ENCODE measurements at regions not wholly inside any gene's neighbourhood (a gene's known extent, or its start where the extent isn't known, plus 50 kb on each side); places are given as distances from the start of the nearest gene placed in this dataset.

- no peak for FAIRE-seq
- POLR2A ChIA-PET = no interaction called here
Measured at GRCh38 chr12:33536431-33536830, 96.8 kb upstream of the SYT10 start.

DNA sequence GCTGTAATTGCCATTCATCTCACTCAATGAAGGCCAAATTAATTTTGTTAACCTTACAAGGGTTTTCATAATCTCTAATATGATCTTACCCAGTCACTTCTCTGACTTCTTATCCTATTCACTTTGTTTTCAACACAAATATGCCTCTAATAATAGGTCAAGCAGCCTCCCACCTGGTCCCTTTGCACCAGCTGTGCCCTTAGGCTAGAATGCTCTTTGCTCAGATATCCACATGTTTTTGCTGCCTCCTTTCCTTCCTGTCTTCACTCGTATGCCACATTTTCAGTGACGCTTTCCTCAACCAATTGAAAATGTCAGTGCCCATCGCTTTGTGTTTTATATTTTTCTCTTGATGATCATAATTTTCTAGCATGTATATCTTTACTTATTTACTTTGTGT is 106.4 kb upstream of the SYT10 start:
- CTCF ChIA-PET (ENCODE audit: low intra/inter-chr PET ratio, low total read pairs) = no interaction called here

More at GRCh38 chr12:33536431-33536830, 96.8 kb upstream of the SYT10 start:
- WGBS (ENCODE audit: low lambda C conversion rate) = 0% methylated on average over 1 of the region's 1 CpG
- no peaks in the 10 kb centered on the region for H3K9me3 ChIP-seq (ENCODE audit: low read length)
- CTCF ChIA-PET (ENCODE audit: low intra/inter-chr PET ratio, low total read pairs) = no interaction called here
- no peak for TF ChIP-seq IKZF1 (IDR thresholded peaks at IDR 0.05)
- TF ChIP-seq ZNF136 (CRISPR knock-in tag; IDR thresholded peaks at IDR 0.05; ENCODE audit: low read depth) = no peak
- H3K27ac ChIP-seq (ENCODE audit: extremely low read length, insufficient read depth, low read length) = no peak overlapping the region
- H3K27me3 ChIP-seq (ENCODE audit: control insufficient read depth in 1 of 2, insufficient read depth in 2 of 2, low read length in 2 of 2) = no peaks in the 10 kb centered on the region; a peak in 1 of 5 replicates
- H4K20me1 ChIP-seq (ENCODE audit: insufficient read depth, low read length) = no peaks in the 10 kb centered on the region
- H2AFZ ChIP-seq (ENCODE audit: low read length) = no peak overlapping the region
- no peaks in the 10 kb centered on the region for H3K36me3 ChIP-seq (replicated peaks in 1 of 2; ENCODE audit: control insufficient read depth in 1 of 2, insufficient read depth in 2 of 2, low read length in 2 of 2)
- intact Hi-C loops (cut with micrococcal nuclease; ENCODE audit: unreplicated experiment) = no loop called here
- no peaks in the 10 kb centered on the region for H3K4me1 ChIP-seq (ENCODE audit: insufficient read depth, low read length)
- in situ Hi-C loops (cut with HindIII; ENCODE audit: extremely low pct_ligation_motif_present, low pct_unique_long_range_greater_than_20kb) = no loop called here
- no peak overlapping the region for H3K9ac ChIP-seq (ENCODE audit: insufficient read depth, low read depth, low read length)
- no peak for ATAC-seq
- no peak overlapping the region for H3K4me3 ChIP-seq (replicated peaks in 1 of 3; ENCODE audit: insufficient read depth in 1 of 3, low read depth in 2 of 3, low read length in 3 of 3)
- no TSS peak for BruUV-seq (replicated peaks)
- no peaks in the 10 kb centered on the region for H3K79me2 ChIP-seq (ENCODE audit: insufficient read depth, low read length)
- DNase-seq (ENCODE audit: low spot score) = no peak
- no peak overlapping the region for H3K4me2 ChIP-seq (ENCODE audit: low read depth, low read length)

More for the DNA sequence above, 106.4 kb upstream of the SYT10 start:
- Histone ChIP-seq H3K27me3 (ENCODE audit: control insufficient read depth in 1 of 2, insufficient read depth in 2 of 2, low read length in 2 of 2) (no peaks in the 10 kb centered on the region; a peak in 1 of 5 replicates), H3K4me1 (ENCODE audit: insufficient read depth, low read length) (no peaks in the 10 kb centered on the region), H2AFZ (ENCODE audit: low read length) (no peak overlapping the region), H3K4me3 (replicated peaks in 1 of 3; ENCODE audit: insufficient read depth in 1 of 3, low read depth in 2 of 3, low read length in 3 of 3) (no peak overlapping the region), H3K9me3 (ENCODE audit: low read length) (peaks cover 10% of the 10 kb centered on the region), H4K20me1 (ENCODE audit: insufficient read depth, low read length) (no peaks in the 10 kb centered on the region), H3K79me2 (ENCODE audit: insufficient read depth, low read length) (no peaks in the 10 kb centered on the region), H3K27ac (ENCODE audit: extremely low read length, insufficient read depth, low read length) (no peak overlapping the region), H3K9ac (ENCODE audit: insufficient read depth, low read depth, low read length) (no peak overlapping the region), H3K36me3 (replicated peaks in 1 of 2; ENCODE audit: control insufficient read depth in 1 of 2, insufficient read depth in 2 of 2, low read length in 2 of 2) (no peaks in the 10 kb centered on the region), H3K4me2 (ENCODE audit: low read depth, low read length) (no peak overlapping the region)
- FAIRE-seq (no peak), ATAC-seq (no peak), DNase-seq (ENCODE audit: low spot score) (no peak)
- TF ChIP-seq ZNF33A (CRISPR knock-in tag; IDR thresholded peaks at IDR 0.05; ENCODE audit: borderline replicate concordance) = no peak
- no peak for TF ChIP-seq FOXC1 (CRISPR knock-in tag; IDR thresholded peaks at IDR 0.05; ENCODE audit: borderline replicate concordance)
- no peak for TF ChIP-seq ZSCAN25 (CRISPR knock-in tag; IDR thresholded peaks at IDR 0.05)
- TF ChIP-seq SP4 (CRISPR knock-in tag; IDR thresholded peaks at IDR 0.05) = no peak
- TF ChIP-seq TRIM22 (IDR thresholded peaks at IDR 0.05) = no peak
- in situ Hi-C loops (cut with HindIII; ENCODE audit: extremely low pct_ligation_motif_present, low pct_unique_long_range_greater_than_20kb) (no loop called here), intact Hi-C loops (cut with micrococcal nuclease; ENCODE audit: unreplicated experiment) (no loop called here)
- POLR2A ChIA-PET = no interaction called here
- no TSS peak for BruUV-seq (replicated peaks)
- WGBS (ENCODE audit: low lambda C conversion rate) = 20% methylated on average over 3 of the region's 3 CpGs

All from HepG2 (cell line).